HepG2 (cell line): ENCODE measurements at regions not wholly inside any gene's neighbourhood (a gene's known extent, or its start where the extent isn't known, plus 50 kb on each side); places are given as distances from the start of the nearest gene placed in this dataset.

Experiments used
- ATAC-seq: fragments of 200-7000 bp; cut with Tn5 transposase; 3 replicates; pipeline ENCODE4 v1.9.1; 2020; ENCODE audit warnings: mild to moderate bottlenecking, moderate library complexity
- BruUV-seq: library from RNA; stranded (reverse); fragments of 400-500 nt; replicated peaks from 2 replicates; lab custom pipeline; 2021; lab: Mats Ljungman, UMichigan
- CTCF ChIA-PET: fragments of 300-600 bp; formaldehyde crosslinking; extraction: SDS; loops from one replicate; lab custom pipeline; 2021; ENCODE audit warnings: low total read pairs, inconsistent platforms, low intra/inter-chr PET ratio; lab: Yijun Ruan, JAX
- POLR2A ChIA-PET: fragments of 350-600 bp; sonication (Branson Sonifier 250); formaldehyde crosslinking; loops from one replicate; lab custom pipeline; 2020; ENCODE audit warnings: antibody characterized with exemption, inconsistent platforms; lab: Yijun Ruan, JAX
- DNase-seq: peaks from one replicate; pipeline ENCODE4 v3.0.0-alpha.2; 2015; ENCODE audit warnings: low spot score
- FAIRE-seq: peaks from 3 replicates; lab custom pipeline; 2011; peaks lifted over from hg19 to GRCh38; lab: Jason Lieb, UNC
- H2AFZ ChIP-seq: one replicate; pipeline ENCODE4 v1.6.1; 2011; ENCODE audit warnings: low read length, inconsistent platforms
- H3K27ac ChIP-seq: fragments of 300-600 bp; 3 replicates; pipeline ENCODE4 v1.8.0; 2011; ENCODE audit warnings: mixed run types, mild to moderate bottlenecking, mixed read lengths, low read length, inconsistent platforms; ENCODE audit not compliant: insufficient read depth; ENCODE audit errors: extremely low read length
- H3K27me3 ChIP-seq, 2 experiments: fragments of 200-600 bp in 1 of 2; 2 replicates in 1 of 2; 3 replicates in 1 of 2; pipeline versions ENCODE4 v1.6.0 to v1.8.0; 2011; ENCODE audit warnings: low read length in 2 of 2, mild to moderate bottlenecking in 2 of 2, moderate library complexity in 2 of 2, inconsistent platforms in 1 of 2; ENCODE audit not compliant: insufficient read depth in 2 of 2, control insufficient read depth in 1 of 2
- H3K36me3 ChIP-seq, 2 experiments: fragments of 200-600 bp in 1 of 2; replicated peaks in 1 of 2; 2 replicates in 1 of 2; 3 replicates in 1 of 2; pipeline versions ENCODE4 v1.5.1 to v1.8.0; 2011; ENCODE audit warnings: low read length in 2 of 2, inconsistent platforms in 1 of 2; ENCODE audit not compliant: insufficient read depth in 2 of 2, control insufficient read depth in 1 of 2
- H3K4me1 ChIP-seq: 2 replicates; pipeline ENCODE4 v1.5.1; 2012; ENCODE audit warnings: low read length, inconsistent platforms; ENCODE audit not compliant: insufficient read depth
- H3K4me2 ChIP-seq: 2 replicates; pipeline ENCODE4 v1.6.0; 2011; ENCODE audit warnings: low read depth, low read length, inconsistent platforms
- H3K4me3 ChIP-seq, 3 experiments: fragments of 200-600 bp in 1 of 3; sonication (generic), shearing (Covaris generic) in 1 of 3; replicated peaks in 1 of 3; 2 replicates each; pipeline ENCODE4 v1.5.1; 2011 to 2016; ENCODE audit warnings: low read length in 3 of 3, inconsistent platforms in 2 of 3, low read depth in 2 of 3, mild to moderate bottlenecking in 2 of 3, control low read depth in 1 of 3, mixed read lengths in 1 of 3; ENCODE audit not compliant: insufficient read depth in 1 of 3
- H3K79me2 ChIP-seq: one replicate; pipeline ENCODE4 v1.6.1; 2011; ENCODE audit warnings: low read length, inconsistent platforms; ENCODE audit not compliant: insufficient read depth
- H3K9ac ChIP-seq: 2 replicates; pipeline ENCODE4 v1.6.0; 2011; ENCODE audit warnings: mild to moderate bottlenecking, low read depth, low read length, inconsistent platforms; ENCODE audit not compliant: insufficient read depth
- H3K9me3 ChIP-seq: 2 replicates; pipeline ENCODE4 v1.5.1; 2012; ENCODE audit warnings: mild to moderate bottlenecking, low read length
- H4K20me1 ChIP-seq: 2 replicates; pipeline ENCODE4 v1.6.0; 2011; ENCODE audit warnings: inconsistent platforms, mild to moderate bottlenecking, low read length, moderate library complexity; ENCODE audit not compliant: insufficient read depth
- CC2D1A ChIP-seq: sonication (generic); formaldehyde crosslinking; IDR thresholded peaks from 2 replicates; pipeline ENCODE4 v1.8.1; 2023; ENCODE audit warnings: mild to moderate bottlenecking, missing genetic modification reagents
- CEBPB ChIP-seq: IDR thresholded peaks from 2 replicates; pipeline ENCODE4 v1.6.1; 2011; ENCODE audit warnings: low read depth, low read length, improper control_type of control experiment, borderline replicate concordance
- DPF2 ChIP-seq: sonication (generic); formaldehyde crosslinking; IDR thresholded peaks from 2 replicates; pipeline ENCODE4 v1.4.0; 2020; ENCODE audit warnings: mild to moderate bottlenecking, low read depth, missing genetic modification reagents, borderline replicate concordance
- IKZF1 ChIP-seq: fragments of 450-650 bp; IDR thresholded peaks from 2 replicates; pipeline ENCODE4 v1.7.1; 2016
- IKZF5 ChIP-seq: IDR thresholded peaks from 2 replicates; pipeline ENCODE4 v1.6.1; 2018; ENCODE audit warnings: missing genetic modification reagents, mild to moderate bottlenecking, missing compliant biosample characterization
- MTA3 ChIP-seq: sonication (generic); formaldehyde crosslinking; IDR thresholded peaks from 2 replicates; pipeline ENCODE4 v1.4.0; 2020; ENCODE audit warnings: missing genetic modification reagents
- PITX1 ChIP-seq: sonication (generic); formaldehyde crosslinking; IDR thresholded peaks from 2 replicates; pipeline ENCODE4 v1.5.1; 2020; ENCODE audit warnings: mild to moderate bottlenecking, missing genetic modification reagents
- SETDB1 ChIP-seq: sonication (generic); formaldehyde crosslinking; IDR thresholded peaks from 2 replicates; pipeline ENCODE4 v1.5.1; 2020; ENCODE audit warnings: missing genetic modification reagents, mild to moderate bottlenecking, borderline replicate concordance
- TBX3 ChIP-seq: fragments of 450-650 bp; IDR thresholded peaks from 2 replicates; pipeline ENCODE4 v1.6.1; 2017; ENCODE audit warnings: antibody characterized with exemption, mild to moderate bottlenecking, inconsistent platforms, borderline replicate concordance
- ZFP82 ChIP-seq: sonication (generic); formaldehyde crosslinking; IDR thresholded peaks from 2 replicates; pipeline ENCODE4 v1.5.1; 2020; ENCODE audit warnings: mild to moderate bottlenecking, missing genetic modification reagents, borderline replicate concordance
- ZMYM3 ChIP-seq: sonication (generic); formaldehyde crosslinking; IDR thresholded peaks from 2 replicates; pipeline ENCODE4 v1.5.1; 2020; ENCODE audit warnings: mild to moderate bottlenecking, missing genetic modification reagents
- ZNF251 ChIP-seq: sonication (generic); formaldehyde crosslinking; IDR thresholded peaks from 2 replicates; pipeline ENCODE4 v1.9.0; 2021; ENCODE audit warnings: mild to moderate bottlenecking, missing genetic modification reagents
- ZNF552 ChIP-seq: sonication (generic); formaldehyde crosslinking; IDR thresholded peaks from 2 replicates; pipeline ENCODE4 v1.9.0; 2022; ENCODE audit warnings: missing genetic modification reagents, mild to moderate bottlenecking, borderline replicate concordance
- WGBS: methylation state at CpG from one replicate; pipeline ENCODE4 v1.1.6; 2017; ENCODE audit warnings: low lambda C conversion rate; 5-methylcytosine and 5-hydroxymethylcytosine counted together
- in situ Hi-C: cut with HindIII; loops from 2 replicates; pipeline ENCODE4 v1.10.0; 2017; ENCODE audit warnings: low pct_unique_long_range_greater_than_20kb; ENCODE audit not compliant: extremely low pct_ligation_motif_present
- intact Hi-C: fragments of 100-400 bp; cut with micrococcal nuclease; formaldehyde crosslinking; loops from one replicate; pipeline ENCODE4 v1.10.0; 2022; ENCODE audit not compliant: unreplicated experiment

DNA sequence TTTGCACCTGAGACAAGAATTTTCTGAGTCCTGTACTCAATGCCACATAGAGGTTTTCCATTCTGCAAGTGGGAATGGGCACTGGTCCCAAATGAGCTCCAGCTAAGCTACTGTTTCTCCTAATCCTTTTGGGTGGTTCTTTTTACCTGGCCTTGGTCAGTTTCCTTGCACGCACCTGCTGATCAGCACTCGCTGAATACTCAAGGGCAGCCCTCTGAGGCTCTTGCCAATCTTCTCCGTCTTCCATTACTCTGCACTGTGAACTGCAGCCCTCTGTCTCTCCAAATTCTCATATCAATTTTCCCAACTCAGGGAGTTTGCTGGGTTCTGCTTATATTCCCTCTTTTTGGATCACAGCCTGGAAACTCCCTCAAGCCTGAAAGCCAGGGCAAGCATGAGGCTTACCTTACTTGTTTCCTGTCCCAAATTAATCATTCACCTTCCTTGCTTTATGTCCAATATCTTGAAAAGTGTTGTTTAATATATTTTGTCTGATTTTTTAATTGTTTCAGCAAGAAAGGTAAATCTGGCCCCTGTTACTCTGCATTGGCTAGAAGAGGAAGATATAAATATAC is 138.0 kb upstream of the TBX18 start:
- Histone ChIP-seq H3K4me2 (no peak overlapping the region), H3K4me1 (no peaks in the 10 kb centered on the region), H3K9me3 (no peaks in the 10 kb centered on the region), H3K4me3 (no peak overlapping the region), H3K9ac (no peak overlapping the region), H3K27ac (no peak overlapping the region), H4K20me1 (no peaks in the 10 kb centered on the region), H2AFZ (no peak overlapping the region), H3K27me3 (no peaks in the 10 kb centered on the region), H3K79me2 (no peaks in the 10 kb centered on the region), H3K36me3 (no peaks in the 10 kb centered on the region)
- ChIA-PET CTCF (no interaction called here), POLR2A (no interaction called here)
- no peak for ATAC-seq
- in situ Hi-C loops (no loop called here), intact Hi-C loops (no loop called here)
- no peak for DNase-seq
- FAIRE-seq = no peak
- WGBS = 10% methylated on average over 3 of the region's 3 CpGs
- no peak for TF ChIP-seq ZMYM3 (CRISPR knock-in tag)
- TF ChIP-seq ZNF251 = no peak
- TF ChIP-seq CEBPB = no peak
- TF ChIP-seq TBX3 = no peak
- TF ChIP-seq IKZF5 (CRISPR knock-in tag) = no peak
- TF ChIP-seq ZNF552 (CRISPR knock-in tag) = no peak
- TF ChIP-seq DPF2 = no peak
- no peak for TF ChIP-seq SETDB1 (CRISPR knock-in tag)
- no peak for TF ChIP-seq MTA3 (CRISPR knock-in tag)
- no peak for TF ChIP-seq PITX1 (CRISPR knock-in tag)
- TF ChIP-seq CC2D1A (CRISPR knock-in tag) = no peak
- no peak for TF ChIP-seq IKZF1
- TF ChIP-seq ZFP82 (CRISPR knock-in tag) = no peak
- BruUV-seq = no TSS peak
